Hepatic stellate cell (primary cell): ENCODE measurements at regions not wholly inside any gene's neighbourhood (a gene's known extent, or its start where the extent isn't known, plus 50 kb on each side); places are given as distances from the start of the nearest gene placed in this dataset.
"Not testable (repeated sequence)": the region's sequence is repeated elsewhere in the genome, so short reads cannot be mapped to it uniquely, and the experiment has no call there.

Experiments
- DNase-seq: peaks from one replicate; pipeline ENCODE4 v3.0.0; 2011; ENCODE audit warnings: low spot score

GRCh38 chr13:39893808-39894207, 238.3 kb downstream of the COG6 start:
- no peak for DNase-seq

GRCh38 chr13:39894586-39894985, 239.1 kb downstream of the COG6 start:
- DNase-seq = no peak

- DNase-seq = no peak
These were observed 239.8 kb downstream of the COG6 start for GRCh38 chr13:39895254-39895653.

- no peak for DNase-seq
These were observed 242.2 kb downstream of the COG6 start for GRCh38 chr13:39897636-39898035.

- no peak for DNase-seq
These were observed 244.8 kb downstream of the COG6 start for GRCh38 chr13:39900106-39900750.

GRCh38 chr13:39904959-39905358, 249.5 kb downstream of the COG6 start:
- no peak for DNase-seq

GRCh38 chr13:39909634-39910033, 254.2 kb downstream of the COG6 start:
- no peak for DNase-seq

GRCh38 chr13:39910041-39910440, 254.6 kb downstream of the COG6 start:
- DNase-seq = no peak

GRCh38 chr13:39910833-39911232, 255.4 kb downstream of the COG6 start:
- DNase-seq = no peak

- no peak for DNase-seq
These were observed 257.9 kb downstream of the COG6 start for GRCh38 chr13:39913339-39913738.

- DNase-seq = no peak
These were observed 258.5 kb downstream of the COG6 start for GRCh38 chr13:39913928-39914327.

GRCh38 chr13:39915418-39915817, 260.0 kb downstream of the COG6 start:
- DNase-seq = no peak

GRCh38 chr13:39916330-39916729, 260.9 kb downstream of the COG6 start:
- DNase-seq = no peak

- DNase-seq = no peak
These were observed 263.3 kb downstream of the COG6 start for GRCh38 chr13:39918620-39919236.

- DNase-seq = no peak
These were observed 265.2 kb downstream of the COG6 start for GRCh38 chr13:39920613-39921012.

- DNase-seq = no peak
These were observed 270.9 kb downstream of the COG6 start for GRCh38 chr13:39926345-39926744.

GRCh38 chr13:39928261-39928660, 272.8 kb downstream of the COG6 start:
- no peak for DNase-seq

- no peak for DNase-seq
These were observed 274.1 kb downstream of the COG6 start for GRCh38 chr13:39929583-39929982.

GRCh38 chr13:39930060-39930459, 274.6 kb downstream of the COG6 start:
- no peak for DNase-seq

GRCh38 chr13:39930544-39931444, 275.3 kb downstream of the COG6 start:
- DNase-seq = no peak

GRCh38 chr13:39931505-39931904, 276.0 kb downstream of the COG6 start:
- no peak for DNase-seq

GRCh38 chr13:39932514-39932913, 277.1 kb downstream of the COG6 start:
- not testable (repeated sequence) for DNase-seq

- DNase-seq = no peak
These were observed 279.7 kb downstream of the COG6 start for GRCh38 chr13:39935155-39935554.
